ENCODE measurements at regions not wholly inside any gene's neighbourhood (a gene's known extent, or its start where the extent isn't known, plus 50 kb on each side); places are given as distances from the start of the nearest gene placed in this dataset.

DNA sequence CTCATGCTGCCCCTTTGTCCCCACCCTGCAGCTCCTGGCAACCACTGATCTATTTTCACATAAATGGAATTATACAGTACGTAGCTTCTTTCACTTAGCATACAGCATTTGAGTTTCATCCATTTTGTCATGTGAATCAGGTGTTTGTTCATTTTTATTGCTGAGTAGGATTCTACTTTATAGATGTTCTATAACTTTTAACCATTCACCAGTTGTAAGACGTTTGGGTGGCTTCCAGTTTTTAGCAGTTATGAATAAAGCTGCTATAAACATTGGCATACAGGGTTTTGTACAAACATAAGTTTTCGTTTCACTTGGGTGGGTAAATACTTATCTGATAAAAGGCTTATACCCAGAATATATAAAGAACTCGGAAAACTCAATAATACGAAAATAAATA, 102.3 kb upstream of the KLHL13 start:
- DNase-seq (ENCODE audit: low read depth): no peak
- no peak overlapping the region for H3K4me3 ChIP-seq (ENCODE audit: control insufficient read depth, low read depth, low read length)
- TF ChIP-seq, protein P1, sequence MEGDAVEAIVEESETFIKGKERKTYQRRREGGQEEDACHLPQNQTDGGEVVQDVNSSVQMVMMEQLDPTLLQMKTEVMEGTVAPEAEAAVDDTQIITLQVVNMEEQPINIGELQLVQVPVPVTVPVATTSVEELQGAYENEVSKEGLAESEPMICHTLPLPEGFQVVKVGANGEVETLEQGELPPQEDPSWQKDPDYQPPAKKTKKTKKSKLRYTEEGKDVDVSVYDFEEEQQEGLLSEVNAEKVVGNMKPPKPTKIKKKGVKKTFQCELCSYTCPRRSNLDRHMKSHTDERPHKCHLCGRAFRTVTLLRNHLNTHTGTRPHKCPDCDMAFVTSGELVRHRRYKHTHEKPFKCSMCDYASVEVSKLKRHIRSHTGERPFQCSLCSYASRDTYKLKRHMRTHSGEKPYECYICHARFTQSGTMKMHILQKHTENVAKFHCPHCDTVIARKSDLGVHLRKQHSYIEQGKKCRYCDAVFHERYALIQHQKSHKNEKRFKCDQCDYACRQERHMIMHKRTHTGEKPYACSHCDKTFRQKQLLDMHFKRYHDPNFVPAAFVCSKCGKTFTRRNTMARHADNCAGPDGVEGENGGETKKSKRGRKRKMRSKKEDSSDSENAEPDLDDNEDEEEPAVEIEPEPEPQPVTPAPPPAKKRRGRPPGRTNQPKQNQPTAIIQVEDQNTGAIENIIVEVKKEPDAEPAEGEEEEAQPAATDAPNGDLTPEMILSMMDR (conservative IDR thresholded peaks at IDR 0.05; ENCODE audit: control insufficient read depth, insufficient read depth, low read depth, low read length): no peak

DNA sequence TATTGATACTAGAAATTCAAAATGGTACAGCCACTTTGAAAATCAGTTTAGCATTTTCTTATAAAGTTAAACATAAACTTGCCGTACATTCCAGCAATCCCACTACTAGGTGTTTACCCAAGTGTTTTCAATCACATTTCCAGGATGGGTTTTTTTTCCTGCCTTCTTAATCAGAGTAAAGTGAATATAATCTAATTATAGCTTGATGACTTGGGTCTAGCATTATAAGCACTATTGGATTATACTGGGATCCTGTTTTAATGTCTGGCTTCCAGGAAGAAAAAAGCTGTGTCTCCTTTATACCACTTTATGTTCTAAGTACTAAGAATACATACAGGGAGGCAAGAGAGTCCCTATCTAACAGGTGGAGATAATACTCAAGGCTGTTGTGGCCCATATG, 103.3 kb upstream of the KLHL13 start:
- H3K4me3 ChIP-seq (ENCODE audit: control insufficient read depth, low read depth, low read length): no peak overlapping the region
- no peak for DNase-seq (ENCODE audit: low read depth)
- TF ChIP-seq, protein P1 (conservative IDR thresholded peaks at IDR 0.05; ENCODE audit: control insufficient read depth, insufficient read depth, low read depth, low read length): no peak

DNA sequence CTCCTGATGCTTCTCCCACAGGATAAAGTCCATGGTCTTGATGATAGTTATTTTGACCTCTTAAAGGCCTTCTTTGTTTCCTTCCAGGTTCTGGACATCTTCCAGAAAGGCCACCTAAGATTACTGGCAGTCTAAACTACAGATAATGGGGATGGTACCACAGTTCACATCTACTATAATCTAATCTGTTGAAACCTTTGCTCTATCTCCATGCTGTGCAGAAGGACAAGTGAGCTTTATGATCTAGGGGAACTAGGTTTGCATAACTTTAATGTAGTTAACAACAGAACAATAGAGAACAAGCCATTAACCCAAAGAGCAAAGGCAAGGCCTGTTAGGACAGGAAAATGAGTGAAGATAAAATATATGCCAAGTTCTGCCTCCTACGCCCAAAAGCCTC, 103.9 kb upstream of the KLHL13 start:
- TF ChIP-seq, protein P1 (conservative IDR thresholded peaks at IDR 0.05; ENCODE audit: control insufficient read depth, insufficient read depth, low read depth, low read length): no peak
- no peak overlapping the region for H3K4me3 ChIP-seq (ENCODE audit: control insufficient read depth, low read depth, low read length)
- no peak for DNase-seq (ENCODE audit: low read depth)

DNA sequence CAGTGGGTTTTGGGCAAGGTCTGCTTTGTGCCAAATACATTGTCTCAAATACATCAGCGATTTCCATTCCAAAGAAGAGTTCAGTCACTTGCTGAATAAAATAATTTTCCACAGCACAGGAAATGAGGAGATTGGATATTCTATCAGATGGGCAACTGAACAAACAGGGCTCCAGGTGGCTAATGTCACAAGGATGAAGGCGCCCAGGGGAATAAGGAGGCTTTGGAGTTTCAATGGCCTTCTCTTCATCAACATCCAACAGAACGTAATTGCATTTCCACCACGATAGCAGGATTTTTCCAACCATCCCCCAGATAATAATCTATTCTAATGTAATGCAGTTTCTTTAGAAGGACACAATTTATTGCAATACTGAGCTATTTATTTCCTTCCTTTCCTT, 104.7 kb upstream of the KLHL13 start:
- TF ChIP-seq, protein P1 (conservative IDR thresholded peaks at IDR 0.05; ENCODE audit: control insufficient read depth, insufficient read depth, low read depth, low read length): no peak
- no peak overlapping the region for H3K4me3 ChIP-seq (ENCODE audit: control insufficient read depth, low read depth, low read length)
- DNase-seq (ENCODE audit: low read depth): no peak

DNA sequence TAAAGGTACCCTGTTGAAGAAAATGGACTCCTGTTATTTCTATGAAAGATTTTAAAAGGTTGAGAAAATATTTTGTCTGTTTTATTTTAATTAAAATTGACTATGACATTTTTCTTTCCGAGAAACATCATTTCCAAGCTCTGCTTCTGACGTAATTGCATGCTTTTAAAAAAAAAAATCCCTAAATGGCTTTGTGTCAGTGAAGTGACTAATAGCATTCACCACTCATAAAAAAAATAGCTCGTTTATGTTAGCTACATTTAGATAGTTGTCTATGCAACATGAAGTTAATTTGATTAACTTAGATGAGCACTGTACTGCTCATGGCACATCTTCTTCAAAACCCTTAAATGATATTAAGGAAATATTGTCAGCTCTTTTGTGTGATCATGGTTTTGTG, 105.1 kb upstream of the KLHL13 start:
- TF ChIP-seq, protein P1 (conservative IDR thresholded peaks at IDR 0.05; ENCODE audit: control insufficient read depth, insufficient read depth, low read depth, low read length): no peak
- DNase-seq (ENCODE audit: low read depth): peak; percentile 28

DNA sequence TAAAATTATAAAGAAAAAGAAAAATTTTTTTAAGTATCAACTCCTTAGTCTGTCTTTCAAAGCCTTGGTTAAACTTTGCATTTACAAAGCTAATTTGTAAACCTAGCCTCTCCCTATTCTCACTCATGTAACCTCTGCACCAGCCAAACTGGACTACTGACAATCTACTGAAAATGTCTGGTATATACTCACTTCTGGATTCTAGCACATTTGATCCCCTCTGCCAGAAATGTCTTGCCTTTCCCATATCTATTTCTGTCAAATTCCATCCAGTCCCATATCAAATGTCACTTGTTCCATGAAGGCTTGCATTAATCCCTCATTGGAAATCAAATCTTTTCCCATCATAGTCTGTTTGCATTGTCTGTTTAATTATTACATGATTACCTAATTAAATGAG, 105.8 kb upstream of the KLHL13 start:
- H3K4me3 ChIP-seq (ENCODE audit: control insufficient read depth, low read depth, low read length): no peak overlapping the region
- TF ChIP-seq, protein P1 (conservative IDR thresholded peaks at IDR 0.05; ENCODE audit: control insufficient read depth, insufficient read depth, low read depth, low read length): no peak
- no peak for DNase-seq (ENCODE audit: low read depth)

More for the DNA sequence above, 105.1 kb upstream of the KLHL13 start:
- no peak overlapping the region for H3K4me3 ChIP-seq (ENCODE audit: control insufficient read depth, low read depth, low read length)
